CD4-positive, alpha-beta T cell treated with Interleukin-4 for 4 hours (primary cell): ENCODE measurements at regions not wholly inside any gene's neighbourhood (a gene's known extent, or its start where the extent isn't known, plus 50 kb on each side); places are given as distances from the start of the nearest gene placed in this dataset.
"Not testable (repeated sequence)": the region's sequence is repeated elsewhere in the genome, so short reads cannot be mapped to it uniquely, and the experiment has no call there.

ENCODE experiments used
- DNase-seq: peaks from one replicate; pipeline ENCODE4 v3.0.0-alpha.2; 2020

DNA sequence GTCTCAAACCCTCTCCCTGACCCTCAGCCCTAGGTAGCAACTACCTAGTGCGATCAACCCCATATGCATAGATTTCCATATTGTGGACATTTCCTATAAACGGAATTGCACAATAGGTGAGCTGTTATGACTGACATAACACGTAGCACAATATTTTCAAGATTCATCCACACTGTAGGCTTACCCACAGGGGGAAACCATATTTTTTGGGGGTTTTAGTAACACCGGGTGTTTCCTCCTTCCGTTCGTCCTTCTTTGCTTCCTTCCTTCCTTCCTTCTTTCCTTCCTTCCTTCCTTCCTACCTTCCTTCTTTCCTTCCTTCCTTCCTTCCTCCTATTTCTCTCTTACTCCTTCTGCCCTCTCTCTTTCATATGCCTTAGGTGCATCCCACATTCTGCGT, 524.2 kb downstream of the CWH43 start:
- not testable (repeated sequence) for DNase-seq

DNA sequence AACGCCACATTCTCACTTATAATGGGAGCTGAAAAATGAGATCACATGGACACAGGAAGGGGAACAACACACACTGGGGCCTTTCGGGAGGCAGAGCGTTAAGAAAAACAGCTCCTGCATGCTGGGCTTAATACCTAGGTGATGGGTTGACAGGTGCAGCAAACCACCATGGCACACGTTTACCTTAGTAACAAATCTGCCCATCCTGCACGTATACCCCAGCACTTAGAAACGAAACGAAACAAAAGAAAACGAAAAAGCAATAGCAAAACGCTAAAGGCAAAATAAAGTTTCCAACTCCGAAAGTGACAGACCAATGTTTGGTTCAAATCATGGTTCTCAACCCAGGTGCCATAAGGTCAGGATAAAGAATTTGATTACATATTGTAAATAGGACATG, 525.3 kb downstream of the CWH43 start:
- peak; percentile 5 for DNase-seq

DNA sequence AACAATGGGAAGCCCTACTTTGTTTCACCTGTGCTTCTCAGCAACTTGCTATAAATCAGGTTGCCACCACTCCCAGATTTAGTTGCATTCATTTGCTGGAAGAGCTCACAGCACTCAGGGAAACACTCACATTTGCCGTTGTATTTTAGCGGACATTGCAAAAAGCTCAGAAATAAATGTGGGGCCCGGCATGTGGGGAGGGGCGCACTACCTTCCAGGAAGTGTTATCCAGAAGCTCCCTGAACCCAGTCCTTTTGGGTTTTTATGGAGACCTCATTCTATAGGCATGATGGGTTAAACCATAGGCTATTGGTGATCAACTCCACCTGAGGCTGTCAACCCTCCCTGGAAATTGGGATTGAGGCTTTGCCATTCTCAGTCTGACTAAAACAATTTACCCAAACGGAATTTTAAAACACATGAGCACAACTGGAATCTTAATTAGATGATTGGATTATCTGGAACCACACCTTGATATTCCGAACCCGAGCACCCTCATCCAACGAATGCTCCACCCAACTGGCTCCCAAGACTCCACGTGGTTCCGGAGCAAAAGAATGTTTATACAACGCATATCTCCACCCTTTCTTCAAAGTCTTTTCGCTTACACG, 525.9 kb downstream of the CWH43 start:
- DNase-seq: not testable (repeated sequence)

DNA sequence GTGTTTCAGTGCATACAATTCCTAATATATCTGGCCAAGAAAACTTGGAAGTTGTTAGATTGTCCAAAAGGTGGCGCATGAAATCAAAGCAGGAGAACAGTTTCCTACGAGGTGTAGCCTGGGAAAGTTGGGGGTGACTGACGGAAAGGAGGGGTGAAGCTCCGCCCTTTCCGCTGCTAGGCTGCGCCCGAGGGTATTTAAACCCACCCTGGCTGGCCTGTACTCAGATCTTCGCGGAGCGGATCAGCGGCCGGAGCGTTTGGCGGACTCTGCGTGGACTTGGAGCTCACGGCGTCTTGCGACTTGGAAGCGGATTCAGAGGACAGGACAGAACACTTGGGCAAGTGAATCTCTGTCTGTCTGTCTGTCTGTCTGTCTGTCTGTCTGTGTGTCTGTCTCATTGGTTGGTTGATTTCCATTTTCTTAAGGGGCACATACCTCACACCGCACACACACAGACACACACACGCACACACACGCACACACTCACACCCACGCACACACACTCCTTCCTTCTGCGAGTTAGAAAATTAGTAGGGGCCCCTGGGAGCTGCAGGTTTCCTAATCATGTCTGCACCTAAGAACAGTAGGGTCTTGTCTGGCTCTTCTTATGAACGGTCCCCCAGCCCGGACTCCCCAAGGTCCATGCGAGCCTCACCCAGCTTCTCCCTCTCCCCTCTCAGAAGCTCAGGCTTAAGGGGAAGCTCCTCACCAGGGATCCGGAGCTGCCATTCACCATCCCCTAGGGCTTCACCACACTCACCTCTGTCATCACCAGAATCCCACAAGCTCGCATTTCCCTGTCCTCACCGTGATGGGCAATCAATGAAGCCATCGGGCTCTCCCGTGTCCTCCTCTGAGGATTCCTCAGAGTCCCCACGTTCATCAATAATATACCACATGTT, 526.8 kb downstream of the CWH43 start:
- not testable (repeated sequence) for DNase-seq

DNA sequence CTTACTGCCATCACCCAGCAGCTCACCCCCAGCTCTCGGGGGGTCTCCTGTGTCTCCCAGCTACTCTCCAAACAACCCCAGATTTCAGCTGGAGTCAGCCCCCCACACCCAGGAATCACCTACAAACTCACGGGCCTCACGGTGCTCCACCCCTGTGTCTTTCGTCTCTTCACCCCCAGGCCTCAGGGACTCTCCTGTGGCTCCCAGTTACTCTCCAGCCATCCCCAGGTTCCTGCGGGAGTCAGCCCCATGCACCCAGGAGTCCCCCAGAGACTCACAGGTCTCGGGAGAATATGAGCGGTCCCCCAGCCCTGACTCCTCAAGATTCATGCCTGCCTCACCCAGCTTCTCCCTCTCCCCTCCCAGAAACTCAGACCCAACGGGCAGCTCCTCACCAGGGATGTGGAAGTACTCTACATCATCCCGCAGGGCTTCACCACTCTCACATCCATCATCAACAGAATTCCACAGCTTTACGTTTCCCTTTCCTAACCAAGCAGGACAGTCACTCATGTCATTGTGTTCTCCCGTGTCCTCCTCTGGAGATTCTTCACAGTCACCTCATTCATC, 527.6 kb downstream of the CWH43 start:
- DNase-seq: not testable (repeated sequence)

DNA sequence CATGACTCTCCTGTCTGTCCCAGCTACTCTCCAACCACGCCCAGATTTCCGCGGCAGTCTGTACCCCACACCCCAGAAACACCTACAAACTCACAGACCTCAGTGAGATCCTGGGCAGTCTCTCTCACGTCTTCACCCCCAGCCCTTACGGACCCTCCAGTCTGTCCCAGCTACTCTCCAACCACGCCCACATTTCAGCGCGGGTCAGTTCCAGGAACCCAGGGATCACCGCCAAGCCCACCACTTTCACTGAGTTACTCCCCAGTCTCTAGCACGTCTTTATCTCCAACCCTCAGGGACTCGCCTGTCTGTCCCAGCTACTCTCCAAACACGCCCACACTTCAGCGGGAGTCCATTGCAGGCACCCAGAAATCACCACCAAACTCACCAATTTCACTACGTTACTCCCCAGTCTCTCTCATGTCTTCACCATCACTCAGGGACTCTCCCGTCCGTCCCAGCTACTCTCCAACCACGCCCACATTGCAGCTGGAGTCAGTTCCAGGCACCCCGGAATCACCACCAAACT, 528.2 kb downstream of the CWH43 start:
- not testable (repeated sequence) for DNase-seq

DNA sequence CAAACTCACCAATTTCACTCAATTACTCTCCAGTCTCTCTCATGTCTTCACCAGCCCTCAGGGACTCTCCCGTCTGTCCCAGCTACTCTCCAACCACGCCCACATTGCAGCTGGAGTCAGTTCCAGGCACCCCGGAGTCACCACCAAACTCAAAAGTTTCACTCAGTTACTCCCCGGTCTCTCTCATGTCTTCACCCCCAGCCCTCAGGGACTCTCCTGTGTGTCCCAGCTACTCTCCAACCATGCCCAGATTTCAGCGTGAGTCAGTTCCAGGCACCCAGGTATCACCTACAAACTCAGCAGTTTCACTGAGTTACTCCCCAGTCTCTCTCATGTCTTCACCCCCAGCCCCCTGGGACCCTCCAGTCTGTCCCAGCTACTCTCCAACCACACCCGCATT, 528.8 kb downstream of the CWH43 start:
- DNase-seq: not testable (repeated sequence)

DNA sequence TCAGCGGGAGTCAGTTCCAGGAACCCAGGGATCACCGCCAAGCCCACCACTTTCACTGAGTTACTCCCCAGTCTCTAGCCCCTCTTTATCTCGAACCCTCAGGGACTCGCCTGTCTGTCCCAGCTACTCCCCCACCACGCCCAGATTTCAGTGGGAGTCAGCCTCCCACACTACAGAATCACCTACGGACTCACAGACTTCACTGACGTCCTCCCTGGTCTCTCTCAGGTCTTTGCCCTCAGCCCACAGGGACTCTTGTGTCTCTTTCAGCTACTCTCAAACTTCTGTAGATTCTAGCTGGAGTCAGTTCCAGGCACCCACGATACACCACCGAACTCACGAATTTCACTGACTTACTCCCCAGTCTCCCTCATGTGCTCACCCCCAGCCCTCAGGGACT, 529.2 kb downstream of the CWH43 start:
- not testable (repeated sequence) for DNase-seq

DNA sequence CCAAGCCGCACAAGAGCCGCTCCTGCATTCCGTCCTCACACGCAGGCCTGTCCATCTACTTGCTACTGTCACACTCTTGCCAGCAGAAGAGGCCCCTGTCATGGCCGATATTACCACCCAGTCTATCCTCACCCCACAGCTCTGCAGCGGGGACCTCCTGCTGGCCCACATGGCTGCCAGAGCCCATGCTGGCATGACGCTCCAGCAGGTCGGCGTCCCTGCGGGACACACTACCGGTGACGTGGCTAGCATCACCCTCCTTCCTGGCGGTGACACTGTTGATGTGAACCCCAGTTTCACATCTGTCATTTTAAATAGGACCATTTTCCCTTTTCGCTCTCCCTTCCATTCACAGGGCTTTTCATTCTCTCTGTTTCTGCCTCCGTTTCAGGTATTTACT, 530.0 kb downstream of the CWH43 start:
- not testable (repeated sequence) for DNase-seq

DNA sequence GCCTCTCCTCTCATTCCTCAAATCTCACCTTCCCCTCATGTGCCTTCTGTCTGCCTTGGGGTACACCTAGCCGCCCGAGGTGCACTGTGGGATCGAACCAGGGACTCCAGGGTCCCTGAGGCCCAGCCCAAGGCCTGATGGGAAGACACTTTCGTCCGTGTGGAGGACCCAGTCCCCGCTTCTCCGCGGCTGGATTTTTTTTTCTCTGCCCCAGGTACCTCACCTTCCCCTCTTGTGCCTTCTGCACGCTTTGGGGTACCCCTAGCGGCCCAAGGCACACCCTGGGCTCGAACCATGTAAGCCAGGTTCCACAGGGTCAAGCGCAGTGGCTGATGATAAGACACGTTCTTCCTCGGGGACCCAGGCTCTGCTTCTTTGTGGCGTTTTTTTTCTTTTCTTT, 530.7 kb downstream of the CWH43 start:
- no peak for DNase-seq

DNA sequence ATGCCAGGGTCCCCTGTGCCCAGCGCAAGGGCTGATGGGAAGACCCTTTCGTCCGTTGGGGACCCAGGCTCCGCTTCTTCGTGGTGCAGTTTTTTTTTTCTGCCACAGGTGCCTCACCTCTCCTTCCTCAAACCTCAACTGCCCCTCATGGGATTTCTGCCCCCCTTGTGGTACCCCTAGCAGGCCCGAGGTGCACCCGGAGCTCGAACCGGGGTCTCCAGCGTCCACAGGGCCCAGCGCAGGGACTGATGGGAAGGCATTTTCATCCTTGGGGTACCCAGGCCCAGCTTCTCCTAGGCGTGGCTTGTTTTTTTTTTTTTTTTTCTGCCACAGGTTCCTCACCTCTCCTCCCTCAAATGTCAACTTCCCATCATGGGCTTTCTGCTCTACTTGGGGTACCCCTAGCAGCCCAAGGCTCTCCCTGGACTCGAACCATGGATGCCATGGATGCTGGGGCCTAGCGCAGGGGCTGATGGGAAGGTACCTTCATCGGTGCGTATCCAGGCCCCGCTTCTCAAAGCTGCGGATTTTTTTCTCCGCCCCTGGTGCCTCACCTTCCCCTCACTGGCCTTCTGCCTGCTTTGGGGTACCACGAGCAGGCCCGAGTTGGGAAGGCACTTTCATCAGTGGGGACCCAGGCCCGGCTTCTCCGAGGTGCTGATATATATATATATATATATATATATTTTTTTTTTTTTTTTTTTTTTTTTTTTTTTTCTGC, 531.6 kb downstream of the CWH43 start:
- DNase-seq: not testable (repeated sequence)

DNA sequence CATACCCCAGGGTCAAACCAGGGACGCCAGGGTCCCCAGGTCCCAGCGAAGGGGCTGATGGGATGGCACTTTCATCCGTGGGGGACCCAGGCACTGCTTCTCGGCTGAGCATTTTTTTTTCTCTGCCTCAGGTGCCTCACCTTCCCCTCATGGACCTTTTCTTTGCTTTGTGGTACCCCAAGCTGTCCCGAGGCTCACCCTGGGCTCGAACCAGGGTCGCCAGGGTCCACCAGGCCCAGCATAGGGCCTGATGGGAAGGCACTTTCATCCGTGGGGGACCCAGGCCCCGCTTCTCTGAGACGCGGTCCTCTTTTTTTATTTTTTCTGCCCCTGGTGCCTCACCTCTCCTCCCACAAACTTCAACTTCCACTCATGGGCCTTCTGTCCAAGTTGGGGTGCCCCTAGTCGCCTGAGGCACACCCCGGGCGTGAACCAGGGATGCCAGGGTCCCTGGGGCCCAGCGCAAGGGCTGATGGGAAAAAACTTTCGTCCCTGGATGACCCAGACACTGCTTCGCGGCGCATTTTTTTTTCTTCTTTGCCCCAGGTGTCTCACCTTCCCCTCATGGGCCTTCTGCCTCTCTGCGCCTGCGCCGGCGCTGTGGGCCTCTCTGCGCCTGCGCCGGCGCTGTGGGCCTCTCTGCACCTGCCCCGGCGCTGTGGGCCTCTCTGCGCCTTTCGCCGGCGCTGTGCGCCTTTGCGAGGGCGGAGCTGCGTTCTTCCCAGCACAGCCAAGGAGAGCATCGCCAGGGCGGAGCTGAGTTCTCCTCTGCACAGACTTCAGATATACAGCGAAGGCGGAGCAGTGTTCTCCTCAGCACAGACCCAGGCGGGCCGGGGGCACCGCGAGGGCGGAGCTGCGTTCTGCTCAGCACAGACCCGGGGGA, 533.3 kb downstream of the CWH43 start:
- not testable (repeated sequence) for DNase-seq

DNA sequence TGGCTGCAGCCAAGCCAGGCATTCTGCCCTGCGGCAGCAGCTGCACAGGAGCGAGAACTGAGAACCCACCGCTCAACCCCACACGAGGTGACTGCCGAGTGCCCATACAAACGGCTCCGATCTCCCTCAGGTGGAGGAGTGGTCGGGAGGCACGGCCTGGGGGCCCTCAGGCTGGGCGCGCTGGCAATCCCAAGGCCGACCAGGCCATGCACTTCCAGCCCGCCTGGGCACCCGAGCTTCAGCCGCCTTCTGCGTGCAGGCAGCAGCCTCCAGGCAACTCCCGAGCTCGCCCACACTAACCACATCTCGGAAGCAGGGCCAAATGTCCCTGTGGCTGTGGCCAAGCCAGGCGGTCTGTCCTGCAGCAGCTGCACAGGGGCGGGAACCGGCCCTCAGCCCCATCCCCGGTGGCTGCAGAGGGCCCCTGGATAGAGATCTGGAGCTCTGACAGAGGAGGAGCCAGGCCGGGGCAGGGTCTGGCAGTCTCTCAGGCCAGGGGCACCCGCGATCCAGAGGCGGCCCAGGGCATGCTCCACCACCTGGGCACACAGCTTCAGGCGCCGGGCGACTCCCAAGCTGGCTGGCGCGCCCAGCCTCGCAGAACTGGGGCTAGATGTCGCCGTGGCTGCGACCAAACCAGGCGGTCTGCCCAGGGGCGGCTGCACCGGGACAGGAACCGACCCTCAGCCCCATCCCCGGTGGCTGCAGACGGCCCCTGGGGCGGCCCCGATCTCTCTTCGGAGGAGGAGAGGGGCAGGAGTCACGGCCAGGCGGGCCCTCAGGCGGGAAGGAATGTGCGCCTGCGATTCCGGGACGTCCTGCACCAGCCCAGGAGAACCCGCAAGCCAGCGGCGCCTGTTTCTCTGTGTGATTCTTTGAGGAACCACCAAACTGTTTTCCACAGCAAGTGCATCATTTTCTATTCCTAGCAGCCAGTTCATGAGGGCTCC, 538.0 kb downstream of the CWH43 start:
- DNase-seq: not testable (repeated sequence)

DNA sequence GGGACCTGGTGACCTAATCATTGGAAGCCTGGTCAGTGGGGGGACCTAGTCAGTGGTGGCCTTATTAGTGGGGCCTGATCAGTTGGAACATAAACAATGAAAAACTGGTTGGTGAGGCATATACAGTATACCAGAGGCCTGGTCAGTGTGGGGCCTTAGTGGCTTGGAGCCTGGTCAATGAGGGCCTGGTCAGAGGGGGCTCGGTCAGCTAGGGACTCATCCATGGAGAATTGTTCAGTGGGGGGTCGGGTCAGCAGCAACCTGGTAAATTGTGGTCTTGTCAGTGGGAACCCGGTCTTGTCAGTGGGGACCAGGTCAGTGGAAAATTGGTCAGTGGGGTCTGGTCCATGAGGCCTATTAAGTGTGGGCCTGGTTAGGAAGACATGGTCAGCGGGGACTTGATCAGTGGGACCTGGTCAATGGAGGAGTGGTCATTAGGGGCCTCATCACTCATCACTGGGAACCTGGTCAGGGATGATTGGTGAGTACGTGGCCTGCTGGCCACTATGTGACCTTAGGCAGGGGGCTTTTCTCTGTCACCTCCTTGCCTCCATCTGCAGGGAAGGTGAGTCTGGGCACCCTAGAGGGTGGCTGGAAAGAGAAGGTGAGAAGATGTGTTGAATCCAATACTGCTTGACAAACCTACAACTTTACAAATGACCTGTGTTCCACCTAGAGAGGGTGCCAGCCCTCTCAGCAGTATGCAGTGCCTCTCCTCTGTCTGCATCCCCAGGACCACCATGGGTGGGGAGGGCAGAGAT, 573.0 kb downstream of the CWH43 start:
- not testable (repeated sequence) for DNase-seq

DNA sequence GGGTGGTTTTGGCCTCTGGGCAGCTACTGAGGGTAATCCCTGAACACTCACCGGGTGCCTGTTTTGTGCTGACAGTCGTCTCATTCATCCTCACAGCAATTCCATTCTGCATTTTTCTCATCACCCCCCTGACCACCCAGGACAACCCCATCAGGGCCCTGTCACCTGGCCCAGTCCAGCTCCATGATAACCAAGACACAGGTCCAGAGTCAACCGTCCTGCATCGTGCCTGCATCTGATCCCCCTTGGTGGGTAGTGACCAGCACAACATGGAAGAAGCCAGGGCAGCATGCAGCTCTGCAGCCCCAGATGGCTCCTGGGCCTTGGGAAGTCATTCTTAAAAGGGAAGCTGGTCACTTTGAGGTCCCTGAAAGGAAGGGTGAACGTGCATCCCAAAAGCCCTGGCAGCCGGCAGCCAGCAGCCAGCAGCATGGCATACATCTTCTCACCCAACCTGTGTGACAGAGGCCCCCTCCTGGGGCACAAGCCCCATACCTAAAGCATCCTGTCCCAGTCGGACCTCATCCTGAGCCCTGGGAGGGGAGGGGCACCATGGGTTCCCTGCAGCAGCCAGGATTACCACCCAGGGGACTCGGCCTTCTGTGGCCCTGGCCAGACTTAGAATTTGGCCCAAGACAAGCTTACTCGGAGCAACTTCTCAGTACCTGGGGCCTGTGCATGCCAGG, 574.2 kb downstream of the CWH43 start:
- DNase-seq: not testable (repeated sequence)

DNA sequence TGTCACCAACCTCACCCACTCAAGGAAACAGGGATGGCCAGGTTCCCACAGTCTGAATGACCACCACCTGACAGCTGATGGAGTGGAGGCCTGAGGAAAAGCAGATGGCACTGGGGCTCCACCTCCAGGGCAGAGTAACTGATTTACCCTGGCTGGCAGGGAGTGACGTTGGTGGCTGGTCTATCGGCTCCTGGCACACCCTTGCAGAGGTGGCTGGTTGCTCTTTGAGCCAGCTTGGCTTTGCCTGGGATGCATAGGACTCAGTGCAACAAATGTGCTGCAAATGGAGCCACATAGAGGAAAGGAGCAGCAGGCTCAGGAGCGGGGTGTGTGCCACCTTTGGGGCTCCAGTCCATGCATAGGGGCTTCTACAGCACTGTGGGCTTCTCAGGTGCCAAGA, 574.8 kb downstream of the CWH43 start:
- DNase-seq: not testable (repeated sequence)

DNA sequence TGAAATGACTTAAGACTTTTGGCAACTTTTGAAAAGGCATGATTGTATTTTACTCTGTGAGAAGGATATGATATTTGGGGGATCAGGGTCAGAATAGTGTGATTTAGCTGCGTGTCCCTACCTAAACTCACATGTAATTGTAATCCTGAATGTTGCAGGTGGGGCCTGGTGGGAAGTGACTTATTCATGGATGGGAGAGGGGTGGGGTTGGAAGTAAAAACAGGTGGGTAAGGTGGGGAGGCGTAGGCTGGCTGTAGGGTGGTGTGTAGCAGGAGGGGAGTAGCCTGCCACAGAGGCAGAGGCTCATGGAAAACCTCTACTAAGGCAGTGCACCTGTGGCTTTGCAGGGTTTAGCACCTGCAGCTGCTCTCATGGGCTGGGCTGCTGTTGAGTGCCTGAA, 584.2 kb downstream of the CWH43 start:
- not testable (repeated sequence) for DNase-seq

DNA sequence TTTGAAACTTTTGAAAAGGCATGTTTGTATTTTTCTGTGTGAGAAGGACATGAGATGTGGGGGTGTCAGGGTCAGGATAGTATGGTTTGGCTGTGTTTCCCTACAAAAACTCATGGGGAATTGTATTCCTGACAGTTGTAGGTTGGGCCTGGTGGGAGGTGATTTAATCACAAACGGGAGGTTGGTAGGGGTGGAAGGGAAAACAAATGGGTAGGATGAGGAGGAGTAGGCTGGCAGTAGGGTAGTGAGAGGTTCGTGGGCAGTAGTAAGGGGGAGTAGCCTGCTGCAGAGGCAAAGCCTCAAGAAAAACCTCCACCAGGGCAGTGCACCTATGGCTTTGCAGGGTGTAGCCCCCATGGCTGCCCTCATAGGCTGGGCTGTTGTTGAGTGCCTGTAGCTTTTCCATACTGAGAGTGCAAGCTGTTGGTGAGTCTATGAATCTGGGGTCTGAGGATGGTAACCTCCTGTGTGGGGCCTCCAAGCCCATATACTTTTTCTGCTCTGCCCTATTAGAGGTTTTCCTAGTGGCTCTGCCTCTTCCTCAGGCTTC, 587.7 kb downstream of the CWH43 start:
- DNase-seq: not testable (repeated sequence)

DNA sequence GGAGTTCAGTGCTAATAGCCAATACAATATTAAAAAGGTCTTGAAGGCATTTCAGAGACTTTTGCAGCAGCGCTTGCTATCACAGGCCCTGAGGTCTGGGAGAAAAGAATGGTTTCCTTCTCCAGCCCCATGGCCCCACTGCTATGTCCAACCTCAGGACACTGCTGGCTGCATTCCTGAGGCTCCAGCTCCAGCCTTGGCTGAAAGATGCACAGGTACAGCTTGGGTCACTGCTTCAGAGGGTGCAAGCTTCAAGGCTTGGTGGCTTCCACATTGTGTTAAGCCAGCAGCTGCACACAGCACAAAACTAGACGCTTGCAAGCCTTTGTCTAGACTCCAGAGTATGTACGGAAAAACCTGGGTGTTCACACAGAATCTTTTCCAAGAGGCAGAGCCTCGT, 589.2 kb downstream of the CWH43 start:
- not testable (repeated sequence) for DNase-seq
